Bone marrow (tissue), 2 donors: ENCODE measurements at regions not wholly inside any gene's neighbourhood (a gene's known extent, or its start where the extent isn't known, plus 50 kb on each side); places are given as distances from the start of the nearest gene placed in this dataset.
"Not testable (repeated sequence)": the region's sequence is repeated elsewhere in the genome, so short reads cannot be mapped to it uniquely, and the experiment has no call there.

Experiments used
- DNase-seq, 2 donors: peaks; one replicate each; lab custom pipeline; 2025; lab: John Stamatoyannopoulos, UW

DNA sequence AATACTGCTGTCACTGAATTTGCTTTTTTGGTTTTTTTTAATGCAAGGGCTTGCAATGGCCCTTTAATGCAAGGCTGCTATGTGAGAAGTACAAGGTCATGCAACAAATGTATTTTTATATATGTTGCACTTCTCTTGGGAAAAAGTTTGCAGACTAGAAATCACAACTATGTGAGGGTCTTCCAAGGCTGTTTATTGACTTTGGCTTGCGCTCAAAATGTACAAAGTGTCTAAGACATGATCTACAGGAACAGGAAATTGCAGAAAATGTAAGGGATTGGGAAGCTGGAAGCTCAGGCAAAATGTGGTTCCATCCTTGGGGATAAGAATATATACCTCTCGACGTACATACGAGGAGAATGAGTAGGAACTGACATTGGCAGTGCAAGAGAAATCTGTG lies 92.2 kb upstream of the F13A1 start:
- no peak for DNase-seq

DNA sequence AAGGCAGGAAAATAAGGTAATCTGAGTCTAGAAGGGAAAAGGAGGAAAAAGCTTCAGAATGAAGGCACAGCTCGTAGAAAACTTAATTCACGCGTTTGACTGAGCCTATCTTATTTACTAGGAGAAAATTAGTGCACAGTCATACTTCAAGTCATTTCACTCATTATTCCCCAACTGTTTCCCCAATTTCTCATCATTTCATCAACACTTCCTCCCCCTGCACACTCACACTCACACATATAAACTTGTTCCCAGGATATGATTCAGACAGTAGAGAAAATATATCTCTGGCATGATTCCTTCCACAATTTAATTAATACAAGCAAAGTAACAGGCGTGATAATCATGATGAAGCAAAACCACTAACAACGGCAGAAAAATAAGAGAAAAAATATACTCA lies 94.5 kb upstream of the F13A1 start:
- DNase-seq: peak in 1 of 2 donors; percentile 50

DNA sequence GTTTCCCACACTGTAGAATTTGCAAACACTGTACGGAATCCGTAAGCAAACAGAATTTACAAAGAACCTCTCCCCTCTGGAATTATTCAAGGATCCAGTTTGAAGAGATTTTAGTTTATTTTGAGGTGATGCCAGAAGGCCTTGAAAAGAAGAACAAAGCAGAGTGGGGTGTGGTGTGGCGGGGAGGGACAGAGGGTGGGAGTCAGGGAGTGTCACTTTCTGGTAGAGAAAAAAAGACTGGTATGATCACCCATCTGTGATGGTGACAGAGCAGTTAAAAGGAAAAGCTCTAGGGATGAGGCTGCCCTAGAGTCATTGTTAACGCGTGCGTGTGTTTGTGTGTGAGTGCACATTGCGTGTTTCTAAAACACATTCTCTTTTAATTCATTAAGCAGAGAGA lies 97.0 kb upstream of the F13A1 start:
- no peak for DNase-seq

DNA sequence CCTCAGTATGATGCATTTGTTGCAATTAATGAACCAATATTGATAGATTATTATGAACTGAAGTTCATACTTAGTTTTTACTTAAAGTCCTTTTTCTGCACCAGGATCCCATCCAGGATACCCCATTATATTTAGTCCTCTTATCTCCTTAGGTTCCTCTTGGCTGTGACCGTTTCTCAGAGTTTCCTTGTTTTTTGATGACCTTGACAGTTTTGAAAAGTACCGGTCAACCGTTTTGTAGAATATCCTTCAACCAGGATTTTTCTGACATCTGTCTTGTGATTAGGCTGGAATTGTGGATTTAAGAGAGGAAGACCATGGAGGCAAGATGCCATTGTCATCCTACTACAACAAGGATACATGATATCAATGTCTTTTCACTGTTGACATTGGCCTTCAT lies 98.0 kb upstream of the F13A1 start:
- no peak for DNase-seq

DNA sequence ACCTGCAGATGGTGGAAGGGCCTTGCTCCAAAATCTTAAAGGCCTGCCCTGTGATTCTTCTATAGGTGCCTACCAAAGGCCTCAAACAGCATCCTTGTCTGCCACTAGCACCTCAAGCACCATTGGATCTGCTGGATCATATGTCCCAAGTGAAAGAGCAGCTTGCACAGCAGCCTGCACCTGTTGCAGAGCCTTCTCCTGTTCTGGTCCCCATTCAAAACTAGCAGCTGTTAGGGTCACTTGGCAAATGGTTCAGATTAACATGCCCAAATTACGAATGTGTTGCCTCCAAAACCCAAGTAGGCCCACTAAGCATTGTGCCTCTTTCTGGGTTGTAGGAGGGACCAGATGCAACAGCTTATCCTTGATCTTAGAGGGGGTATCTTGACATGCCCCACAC lies 99.6 kb upstream of the F13A1 start:
- DNase-seq: no peak

DNA sequence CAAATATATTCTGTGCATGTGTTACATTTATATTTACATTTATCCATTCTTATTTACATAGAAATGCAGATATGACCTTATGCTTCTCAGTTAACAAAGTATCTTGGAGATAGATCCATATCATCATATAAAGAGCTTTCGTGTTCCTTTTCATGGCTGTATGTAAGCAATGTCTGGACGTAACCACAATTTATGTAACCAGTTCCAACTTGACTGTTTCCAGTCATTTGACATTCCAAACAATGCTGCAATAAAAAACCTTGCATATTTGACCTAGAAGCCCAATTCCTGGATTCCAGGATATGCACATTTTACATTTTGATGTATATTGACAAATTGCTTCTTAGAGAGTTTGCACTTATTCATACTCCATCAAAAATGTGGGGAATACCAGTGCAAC lies 113.7 kb upstream of the F13A1 start:
- no peak for DNase-seq

DNA sequence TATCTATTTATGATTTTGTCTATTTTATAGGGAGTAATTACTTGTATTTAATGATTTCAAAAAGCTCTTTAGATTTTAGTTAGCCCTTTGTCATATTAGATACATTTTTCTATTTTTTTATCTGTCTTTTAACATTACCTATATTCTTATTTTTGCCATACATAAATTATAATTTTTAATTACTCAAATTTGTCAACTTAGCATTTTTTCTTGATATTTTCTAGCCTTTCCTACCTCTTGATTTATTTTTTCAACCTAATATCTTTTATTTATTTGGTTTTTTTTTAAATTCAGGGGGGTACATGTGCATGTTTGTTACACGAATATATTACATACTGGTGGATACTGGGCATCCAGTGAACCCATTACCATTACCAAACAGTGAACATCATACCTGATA lies 114.3 kb upstream of the F13A1 start:
- DNase-seq: no peak

DNA sequence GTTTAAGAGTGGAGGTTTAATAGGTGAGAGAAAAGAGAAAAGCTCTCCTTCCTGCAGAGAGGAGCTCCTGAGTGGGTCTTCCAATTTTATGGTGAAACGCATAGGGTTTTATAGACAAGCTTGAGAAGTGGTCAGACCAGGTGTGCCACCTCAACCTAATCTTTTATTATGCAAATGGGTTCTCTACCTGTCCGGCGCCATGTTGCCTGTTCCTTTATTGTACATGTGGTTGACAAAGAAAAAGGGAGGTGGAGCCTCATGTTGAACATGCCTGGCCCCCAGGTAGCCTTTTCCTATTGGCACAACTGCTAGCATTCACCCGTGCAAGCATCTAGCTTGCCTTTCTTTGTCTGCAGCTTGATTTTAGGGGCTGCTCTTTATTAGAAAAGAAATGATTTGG lies 115.9 kb upstream of the F13A1 start:
- DNase-seq: no peak

DNA sequence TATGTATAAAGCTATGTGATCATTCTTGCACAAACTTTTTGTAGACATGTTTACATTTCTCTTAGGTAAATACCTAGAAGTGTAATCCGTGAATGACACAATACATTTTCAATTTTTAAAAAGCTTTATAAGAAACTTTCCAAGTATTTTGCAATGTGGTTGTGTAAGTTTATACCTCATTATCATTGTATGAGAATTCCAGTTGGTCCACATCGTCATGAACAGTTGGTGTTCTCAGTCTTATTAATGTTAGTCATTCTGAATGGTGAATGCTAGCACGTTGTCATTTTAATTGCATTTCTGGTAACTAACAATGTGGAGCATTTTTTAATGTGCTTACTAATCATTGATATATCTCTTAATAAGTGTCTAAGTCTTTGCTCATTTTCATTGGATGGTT lies 116.5 kb upstream of the F13A1 start:
- DNase-seq: no peak

DNA sequence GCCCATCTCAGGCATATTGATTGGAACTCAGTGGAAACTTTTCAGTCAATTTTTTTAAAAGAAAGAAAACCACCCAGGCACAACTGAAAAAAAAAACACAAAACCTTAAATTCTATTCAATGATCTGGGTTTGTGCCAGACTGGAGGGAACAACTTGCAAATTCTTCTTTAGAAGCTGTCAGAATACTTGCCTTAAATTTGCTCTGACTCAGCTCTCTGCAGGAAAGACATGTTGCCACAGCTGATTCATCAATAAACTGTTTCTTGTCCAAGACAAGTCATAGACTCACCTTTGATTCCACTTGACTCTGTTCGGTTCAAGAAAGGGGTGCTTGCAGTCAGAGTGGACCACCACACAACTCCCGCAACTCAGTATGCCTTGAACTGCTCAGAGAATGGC lies 117.8 kb upstream of the F13A1 start:
- no peak for DNase-seq

DNA sequence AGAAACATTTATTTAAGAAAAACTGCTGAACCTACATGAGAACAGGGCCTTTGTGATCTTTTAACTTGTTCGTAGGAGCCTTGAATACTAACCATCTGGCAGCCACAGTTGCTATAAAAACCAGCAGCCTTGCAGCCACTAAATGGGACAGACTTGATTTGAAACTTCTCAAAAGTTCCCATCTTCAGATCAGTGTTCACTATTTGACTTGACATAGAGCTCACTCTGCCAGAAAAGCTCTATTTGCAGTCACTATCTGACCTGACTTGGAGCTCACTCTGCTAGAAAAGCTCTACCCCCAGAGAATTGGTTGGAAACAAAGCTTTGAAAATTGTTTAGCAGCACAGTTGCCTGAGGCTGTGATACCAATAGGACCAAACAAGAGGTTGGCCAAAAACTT lies 119.3 kb upstream of the F13A1 start:
- no peak for DNase-seq

DNA sequence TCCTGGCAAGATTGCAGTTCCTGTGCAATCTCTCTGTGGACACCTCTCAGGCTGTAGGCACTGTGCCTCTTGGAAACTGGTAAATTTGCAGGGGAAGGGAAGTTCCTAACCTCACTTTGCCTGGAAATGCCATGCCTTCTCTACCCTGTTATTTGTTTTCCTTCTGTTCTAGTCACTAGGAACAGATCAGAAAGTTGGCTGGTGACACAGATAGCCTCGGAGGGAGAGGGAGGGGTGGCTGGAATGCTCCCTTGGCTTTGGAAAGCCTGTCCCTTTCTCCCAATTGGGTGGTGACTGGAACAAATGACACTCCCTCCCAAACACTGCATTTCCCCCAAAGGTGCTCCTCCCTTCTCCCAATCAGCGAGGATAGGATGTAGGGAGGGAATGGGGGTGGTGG lies 131.5 kb upstream of the F13A1 start:
- no peak for DNase-seq

DNA sequence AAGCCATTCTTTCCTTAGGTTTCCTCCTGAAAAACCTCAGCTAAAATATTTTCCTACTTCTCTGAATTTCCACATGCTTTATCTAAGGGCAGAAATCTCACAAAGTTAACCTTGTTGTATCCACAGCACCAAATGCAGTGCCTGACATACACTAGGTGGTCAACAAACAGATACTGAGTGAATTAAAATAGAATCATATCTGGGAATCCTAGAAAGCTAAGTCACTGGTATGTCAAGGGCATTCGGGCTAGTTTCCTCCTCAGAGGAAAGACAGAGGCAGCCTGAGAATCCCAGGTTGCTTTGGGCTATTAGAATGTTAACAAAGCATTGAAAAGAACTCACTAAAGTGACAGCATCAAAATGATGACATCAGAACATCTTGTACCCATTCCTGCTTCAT lies 132.7 kb upstream of the F13A1 start:
- no peak for DNase-seq

DNA sequence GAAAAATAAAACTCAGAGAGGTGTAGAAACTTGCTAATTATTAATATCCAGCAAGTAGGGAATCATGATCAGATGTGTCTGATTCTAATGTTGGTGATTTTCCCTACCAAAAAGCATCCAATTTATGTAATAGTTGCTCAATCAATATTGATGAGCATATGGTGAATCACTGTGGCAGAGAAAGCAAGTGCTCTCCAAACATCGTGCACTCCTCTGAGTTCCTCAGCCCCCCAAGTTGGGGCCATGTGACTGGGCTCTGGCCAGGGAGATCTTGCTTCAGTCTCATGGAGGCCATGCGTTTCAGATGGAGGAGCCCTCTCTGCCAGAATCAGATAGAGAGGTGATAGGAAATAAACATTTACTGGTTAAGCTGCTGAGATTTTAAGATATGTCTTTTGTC lies 133.2 kb upstream of the LY86 start:
- no peak for DNase-seq

DNA sequence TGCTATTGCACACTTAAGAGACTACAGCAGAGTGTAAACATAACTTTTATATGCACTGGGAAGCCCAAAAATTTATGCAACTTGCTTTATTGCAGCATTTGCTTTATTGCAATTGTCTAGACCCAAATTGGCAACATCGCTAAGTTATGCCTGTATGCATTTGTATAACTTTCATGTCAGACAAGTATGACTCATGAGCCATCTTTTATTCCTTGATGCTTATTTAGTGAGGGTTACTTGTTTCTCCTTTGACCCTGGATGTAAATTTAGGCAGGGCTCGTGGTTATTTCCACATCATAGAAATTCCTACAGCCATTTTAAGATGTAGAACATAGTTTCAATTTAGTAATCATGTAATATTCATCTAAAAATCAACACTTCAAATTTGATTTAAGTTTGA lies 130.3 kb upstream of the LY86 start:
- no peak for DNase-seq

DNA sequence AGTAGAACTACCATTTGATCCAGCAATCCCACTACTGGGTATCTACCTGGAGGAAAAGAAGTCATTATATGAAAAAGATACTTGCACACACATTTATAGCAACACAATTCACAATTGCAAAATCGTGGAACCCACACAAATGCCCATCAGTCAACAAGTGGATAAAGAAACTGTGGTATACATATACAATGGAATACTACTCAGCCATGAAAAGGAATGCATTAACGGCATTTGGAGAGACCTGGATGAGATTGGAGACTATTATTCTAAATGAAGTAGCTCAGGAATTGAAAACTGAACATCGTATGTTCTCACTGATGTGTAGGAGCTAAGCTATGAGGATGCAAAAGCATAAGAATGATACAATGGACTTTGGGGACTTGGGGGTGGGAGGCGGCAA lies 128.6 kb upstream of the LY86 start:
- not testable (repeated sequence) for DNase-seq

DNA sequence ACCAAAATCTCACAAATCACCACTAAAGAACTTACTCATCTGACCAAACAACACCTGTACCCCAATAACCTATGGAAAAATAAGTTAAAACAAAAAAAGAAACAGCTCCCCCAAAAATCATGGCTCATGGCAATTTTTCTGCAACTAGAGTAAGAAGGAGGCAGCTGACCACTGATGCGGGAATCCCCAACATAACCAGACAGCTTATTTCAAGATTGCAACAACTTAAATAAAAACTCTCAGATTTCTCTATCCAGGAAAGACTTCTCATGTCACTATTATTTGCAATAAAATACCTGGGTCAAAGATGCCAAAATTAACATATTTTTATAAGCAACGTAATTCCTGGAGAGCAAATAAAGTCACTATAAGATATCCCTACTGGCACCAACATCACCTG lies 128.1 kb upstream of the LY86 start:
- DNase-seq: no peak

DNA sequence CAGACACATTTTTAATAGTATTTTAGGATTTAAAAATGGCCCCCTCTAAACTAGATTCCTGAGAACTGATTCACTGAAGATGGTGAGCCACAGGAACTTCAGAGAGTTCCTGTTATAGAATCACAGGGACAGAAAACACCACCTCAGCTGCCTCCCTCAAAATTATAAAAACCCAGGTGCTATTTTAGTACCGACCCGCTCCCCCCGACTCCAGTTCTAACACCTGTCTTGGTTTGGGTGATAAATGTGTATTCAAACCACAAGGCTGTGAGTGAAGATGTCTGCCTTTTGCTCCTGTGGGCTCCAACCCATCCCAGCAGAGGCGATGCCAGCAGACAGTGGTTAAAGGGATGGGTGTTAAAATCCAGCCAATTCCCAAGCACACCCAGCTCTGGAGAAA lies 127.4 kb upstream of the LY86 start:
- no peak for DNase-seq

DNA sequence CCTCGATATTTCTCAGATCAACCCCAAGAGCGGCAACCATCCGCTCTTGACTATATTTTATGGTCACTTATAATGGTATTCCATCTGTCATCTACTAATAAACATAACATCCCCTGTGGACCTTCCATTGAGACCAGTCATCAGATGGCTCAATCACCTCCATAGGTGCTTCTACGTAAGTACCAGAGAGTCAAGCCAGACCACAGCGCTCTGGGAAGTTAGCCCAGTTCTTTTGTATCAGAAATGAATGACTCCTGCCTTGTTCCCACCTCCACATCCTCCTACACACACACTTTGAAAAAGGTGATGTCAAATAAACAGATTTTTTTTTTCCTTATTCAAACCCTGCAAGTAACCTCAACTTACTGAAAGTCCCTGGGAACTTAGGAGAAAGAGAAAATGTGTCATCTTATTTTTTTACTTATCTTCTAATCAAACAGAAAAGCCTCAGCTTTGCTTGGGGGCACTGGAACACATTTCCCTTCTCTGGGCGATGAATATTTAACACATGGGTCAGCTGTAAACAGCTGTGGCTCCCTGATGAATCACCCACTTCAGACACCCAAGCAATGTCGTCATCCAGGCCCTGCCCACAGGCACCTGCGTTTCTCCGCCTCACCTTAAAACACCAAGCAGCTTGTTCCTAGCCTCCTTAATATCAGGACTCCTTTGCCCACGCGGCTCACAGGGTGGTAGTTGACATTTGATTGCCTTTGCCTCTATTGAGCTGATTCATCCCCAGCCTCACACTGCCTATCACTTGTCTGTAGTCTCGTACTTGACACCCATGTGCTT lies 121.4 kb upstream of the LY86 start:
- no peak for DNase-seq

DNA sequence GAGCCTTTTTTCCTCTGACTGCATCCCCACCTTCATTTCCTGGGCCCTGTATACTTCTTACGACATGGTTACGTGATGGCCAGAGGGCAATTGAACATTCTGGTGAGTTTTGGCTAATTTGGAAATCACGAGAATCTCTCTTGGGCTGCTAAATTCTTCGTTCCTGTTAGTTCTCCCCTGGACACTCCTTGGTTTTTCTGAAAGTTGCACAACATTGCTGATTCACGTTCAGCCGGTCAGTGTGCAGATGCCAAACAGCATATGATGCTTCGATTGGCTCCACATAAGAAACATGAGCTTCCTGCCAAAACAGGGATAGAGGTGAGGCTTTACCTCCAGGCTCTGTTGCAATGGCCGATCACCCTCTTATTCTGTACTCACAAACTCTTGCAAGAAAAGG lies 119.4 kb upstream of the LY86 start:
- DNase-seq: peak in 1 of 2 donors; percentile 11

DNA sequence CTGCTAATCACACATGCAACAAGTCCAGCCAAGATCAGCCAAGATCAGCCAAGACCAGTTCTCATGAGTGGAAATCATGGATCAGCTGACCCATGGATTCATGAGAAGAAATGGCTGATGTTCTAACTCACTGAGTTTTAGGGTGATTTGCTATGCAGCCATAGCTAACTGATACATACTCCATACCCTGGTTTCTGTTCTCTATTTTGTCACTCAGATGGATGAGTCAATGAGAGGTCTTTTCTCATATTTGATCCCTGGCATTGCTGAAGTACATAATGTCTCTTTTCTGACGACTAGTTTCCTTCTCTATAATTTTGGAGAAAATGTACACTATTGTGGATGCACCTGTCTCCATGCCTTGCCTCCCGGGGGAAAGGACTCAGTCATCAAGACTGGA lies 118.4 kb upstream of the LY86 start:
- no peak for DNase-seq

DNA sequence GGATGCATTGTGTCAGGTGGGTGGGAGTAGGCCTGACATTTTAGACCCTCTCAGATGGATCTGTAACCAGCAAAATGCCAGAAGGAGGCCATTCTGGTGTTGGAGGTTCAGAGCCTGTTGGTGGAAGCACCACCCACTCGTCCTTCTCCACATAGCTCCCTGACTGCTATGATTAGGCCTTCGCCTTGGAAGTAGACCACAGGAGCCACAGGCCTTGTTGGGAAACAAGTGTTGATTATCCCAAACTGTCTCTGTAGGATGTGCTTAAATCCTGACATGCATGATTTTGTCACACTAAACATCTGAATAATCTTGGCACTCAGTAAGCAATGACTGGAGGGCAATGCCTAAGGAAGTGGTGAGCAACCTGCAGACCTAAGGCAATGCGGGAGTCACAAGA lies 117.2 kb upstream of the LY86 start:
- DNase-seq: no peak

DNA sequence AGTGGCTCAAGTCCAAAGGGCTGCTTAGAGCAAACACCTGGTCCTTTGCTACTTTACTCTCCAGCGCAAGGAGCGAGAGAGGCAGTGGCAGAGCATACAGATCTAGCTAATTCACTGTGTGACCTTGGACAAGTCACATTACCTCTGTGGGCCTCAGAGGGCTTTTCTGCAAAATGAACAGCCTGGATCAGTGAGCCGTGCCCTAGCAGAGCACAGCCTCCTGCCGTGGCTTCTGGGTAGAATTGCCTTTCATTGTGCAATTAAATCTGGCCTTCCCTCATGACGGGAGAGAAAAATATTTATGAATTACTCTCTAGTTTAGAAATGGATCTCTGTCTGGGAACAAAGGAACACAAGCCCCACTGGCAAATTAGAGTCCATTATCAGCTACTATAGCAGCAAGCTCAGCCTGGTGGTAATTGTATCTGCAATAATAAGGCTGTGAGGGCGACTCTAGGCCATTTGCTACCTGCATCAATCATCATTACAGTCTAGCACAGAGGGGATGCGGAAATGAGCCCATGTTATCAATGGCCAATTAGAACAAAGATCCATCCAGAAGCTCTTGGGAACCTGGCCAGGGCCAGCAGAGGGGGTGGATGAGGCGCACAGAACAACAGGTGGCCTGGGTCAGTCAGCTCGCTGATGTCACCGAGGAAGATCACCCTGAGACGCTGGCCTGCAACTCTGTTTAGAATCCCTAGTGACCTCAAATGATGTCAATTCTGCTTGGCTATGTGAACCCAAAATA lies 114.2 kb upstream of the LY86 start:
- DNase-seq: no peak

DNA sequence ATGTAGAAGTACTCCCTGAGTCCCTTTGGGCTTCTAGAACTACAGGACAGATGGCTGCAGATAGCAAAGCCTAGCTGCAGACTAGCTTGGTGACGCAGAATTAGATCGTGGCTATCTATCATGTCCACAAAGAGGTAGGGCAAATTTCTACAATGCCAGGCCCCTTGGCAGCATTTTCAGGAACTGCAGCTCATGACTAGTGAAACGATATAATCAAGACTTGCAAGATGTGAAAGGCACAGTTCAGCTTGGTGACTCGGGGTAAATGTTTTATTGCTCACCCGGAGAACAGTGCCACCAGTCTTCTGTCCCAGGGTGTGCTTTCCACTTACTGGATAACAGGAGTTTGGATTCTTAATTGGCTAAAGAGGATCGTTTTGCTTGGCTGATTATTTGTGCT lies 108.7 kb upstream of the LY86 start:
- DNase-seq: no peak
